ENCODE measurements at regions not wholly inside any gene's neighbourhood (a gene's known extent, or its start where the extent isn't known, plus 50 kb on each side); places are given as distances from the start of the nearest gene placed in this dataset.
A peak's percentile ranks its signal among the peaks of the same experiment; 100 is the strongest.

DNA sequence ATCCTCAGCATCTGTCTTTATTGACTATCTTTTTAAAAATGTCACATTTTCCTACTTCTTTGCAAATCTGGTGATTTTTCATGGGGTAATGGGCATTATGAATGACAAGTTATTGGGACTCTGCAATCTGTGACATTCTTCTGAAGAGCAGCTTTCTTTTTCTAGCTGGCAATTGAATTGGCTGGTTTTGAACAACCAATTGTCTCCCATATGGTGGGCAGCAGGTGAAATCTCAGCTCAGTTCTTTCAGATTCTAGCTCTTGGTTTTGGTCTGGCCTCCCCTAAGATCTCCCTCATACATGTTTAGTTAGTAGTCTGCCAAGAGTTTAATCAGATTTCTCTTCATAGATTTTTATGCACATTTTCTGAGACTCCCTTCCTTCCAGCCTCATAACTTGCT is 107.9 kb upstream of the EPB41L3 start:
- H3K36me3 Mint-ChIP-seq (ENCODE audit: low read depth): no peaks in the 10 kb centered on the region
- no peaks in the 10 kb centered on the region for H3K4me1 Mint-ChIP-seq
- ATAC-seq (no peak), DNase-seq (no peak)
- peaks cover 16% of the 10 kb centered on the region for H3K27me3 Mint-ChIP-seq
- H3K27ac Mint-ChIP-seq: no peak overlapping the region
- no peaks in the 10 kb centered on the region for H3K9me3 ChIP-seq (ENCODE audit: control insufficient read depth, low read length, poor library complexity, severe bottlenecking)
- no peak overlapping the region for H3K4me3 Mint-ChIP-seq

DNA sequence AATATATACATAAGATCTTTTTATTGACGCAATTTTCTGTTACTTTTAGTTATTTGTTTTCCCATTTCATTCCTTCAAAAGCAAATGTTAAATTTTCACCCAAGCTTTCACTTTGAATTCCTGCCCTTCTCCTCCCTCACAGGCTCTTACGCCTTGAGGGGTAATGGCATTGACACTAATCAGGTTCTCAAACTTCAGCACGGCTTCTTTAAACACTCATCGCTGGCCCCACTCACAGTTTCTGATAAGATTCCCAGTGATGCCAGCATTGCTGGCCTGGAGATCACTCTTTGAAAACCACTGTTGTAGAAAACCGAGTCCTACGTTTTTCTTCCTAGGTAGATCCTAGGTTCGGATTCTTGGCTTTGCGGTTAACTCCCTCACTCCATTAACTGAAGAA is 105.6 kb upstream of the EPB41L3 start:
- Mint-ChIP-seq H3K27ac (no peak overlapping the region), H3K27me3 (peaks cover 15% of the 10 kb centered on the region), H3K4me1 (no peaks in the 10 kb centered on the region), H3K4me3 (no peak overlapping the region), H3K36me3 (ENCODE audit: low read depth) (no peaks in the 10 kb centered on the region)
- ATAC-seq (no peak), DNase-seq (no peak)
- H3K9me3 ChIP-seq (ENCODE audit: control insufficient read depth, low read length, poor library complexity, severe bottlenecking): no peaks in the 10 kb centered on the region

DNA sequence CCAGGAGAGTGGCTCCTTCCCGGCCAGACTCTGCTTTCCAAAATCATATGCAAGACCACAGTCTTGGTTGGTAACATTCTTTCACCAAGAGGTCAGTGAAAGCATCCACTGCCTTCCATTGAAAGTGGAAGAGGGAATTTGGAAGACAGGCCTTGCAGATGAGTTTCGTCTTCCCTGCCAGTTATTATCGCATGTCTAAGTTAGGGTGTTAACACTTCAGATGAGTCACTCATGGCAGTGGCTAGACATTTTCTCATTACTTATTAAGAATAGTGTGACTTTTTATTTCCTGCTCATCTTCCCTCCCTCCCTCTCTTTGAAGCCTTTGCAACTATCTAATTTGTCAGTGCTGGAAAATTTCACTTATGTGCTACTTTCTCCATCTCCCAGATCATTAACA is 102.9 kb upstream of the EPB41L3 start:
- no peak for ATAC-seq
- no peaks in the 10 kb centered on the region for H3K4me1 Mint-ChIP-seq
- peaks cover 26% of the 10 kb centered on the region for H3K27me3 Mint-ChIP-seq
- H3K27ac Mint-ChIP-seq: no peak overlapping the region
- H3K4me3 Mint-ChIP-seq: no peak overlapping the region
- no peaks in the 10 kb centered on the region for H3K9me3 ChIP-seq (ENCODE audit: control insufficient read depth, low read length, poor library complexity, severe bottlenecking)
- no peaks in the 10 kb centered on the region for H3K36me3 Mint-ChIP-seq (ENCODE audit: low read depth)
- DNase-seq: no peak

DNA sequence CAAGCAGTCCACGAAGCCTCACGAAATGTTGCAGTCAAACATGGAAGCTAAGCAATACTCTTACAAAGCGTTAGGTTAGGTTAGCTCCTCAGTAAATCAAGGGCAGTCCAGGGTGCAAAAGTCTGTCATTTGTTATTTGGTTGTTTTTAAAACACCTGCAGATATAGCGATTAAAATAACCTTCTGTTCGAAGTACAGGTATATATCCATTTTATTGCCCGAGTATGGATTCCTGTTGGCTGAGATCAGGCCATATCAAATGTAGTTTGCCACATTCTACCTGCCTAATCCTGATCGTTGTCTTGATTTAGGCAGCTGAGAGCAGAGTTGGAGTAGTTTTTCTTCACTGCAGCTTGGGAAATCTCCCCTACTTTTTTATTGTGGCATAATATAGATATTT is 99.5 kb upstream of the EPB41L3 start:
- no peak for DNase-seq
- Mint-ChIP-seq H3K36me3 (ENCODE audit: low read depth) (no peaks in the 10 kb centered on the region), H3K4me1 (no peaks in the 10 kb centered on the region), H3K4me3 (no peak overlapping the region), H3K27me3 (peaks cover 35% of the 10 kb centered on the region), H3K27ac (no peak overlapping the region)
- ATAC-seq: no peak
- H3K9me3 ChIP-seq (ENCODE audit: control insufficient read depth, low read length, poor library complexity, severe bottlenecking): no peaks in the 10 kb centered on the region

DNA sequence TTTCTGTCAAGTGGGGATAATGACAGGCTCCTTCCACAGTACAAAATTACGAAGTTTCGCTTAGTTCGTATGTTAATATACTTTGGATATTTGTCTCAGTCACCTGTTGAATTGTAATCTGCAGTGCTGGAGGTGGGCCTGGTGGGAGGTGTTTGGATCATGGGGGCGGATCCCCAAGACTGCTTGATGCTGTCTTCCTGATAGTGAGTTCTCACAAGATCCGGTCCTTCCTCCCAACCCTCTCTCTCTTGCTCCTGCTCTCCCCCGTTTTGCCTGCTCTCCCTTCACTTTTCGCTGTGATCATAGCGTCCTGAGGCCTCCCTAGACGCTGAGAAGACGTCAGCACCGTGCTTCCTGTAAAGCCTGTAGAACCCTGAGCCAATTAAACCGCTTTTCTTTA is 97.1 kb upstream of the EPB41L3 start:
- no peak overlapping the region for H3K4me3 Mint-ChIP-seq
- H3K9me3 ChIP-seq (ENCODE audit: control insufficient read depth, low read length, poor library complexity, severe bottlenecking): no peaks in the 10 kb centered on the region
- ATAC-seq (no peak), DNase-seq (no peak)
- no peaks in the 10 kb centered on the region for H3K4me1 Mint-ChIP-seq
- H3K27ac Mint-ChIP-seq: no peak overlapping the region
- peaks cover 33% of the 10 kb centered on the region for H3K27me3 Mint-ChIP-seq
- H3K36me3 Mint-ChIP-seq (ENCODE audit: low read depth): no peaks in the 10 kb centered on the region

DNA sequence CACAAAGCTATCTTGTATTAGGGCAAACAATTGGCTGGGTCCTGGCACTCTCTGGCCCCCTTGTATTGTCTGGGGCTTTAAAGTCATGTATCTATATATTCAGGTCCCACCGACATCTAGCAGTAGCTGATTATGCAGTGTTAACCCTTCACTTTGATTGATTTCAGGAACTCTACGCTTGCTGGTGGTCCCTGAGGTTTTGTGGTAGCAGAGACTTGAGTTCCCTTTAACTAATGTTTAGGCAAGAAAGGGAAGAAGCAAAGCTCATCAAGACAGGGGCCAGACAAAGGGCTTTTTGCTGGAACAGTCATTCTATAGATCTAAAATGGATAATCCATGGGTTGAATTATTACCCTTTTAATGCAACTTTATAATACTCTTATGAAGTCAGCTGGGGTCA is 95.3 kb upstream of the EPB41L3 start:
- no peak for DNase-seq
- H3K36me3 Mint-ChIP-seq (ENCODE audit: low read depth): no peaks in the 10 kb centered on the region
- H3K27ac Mint-ChIP-seq: no peak overlapping the region
- H3K4me3 Mint-ChIP-seq: no peak overlapping the region
- H3K4me1 Mint-ChIP-seq: no peaks in the 10 kb centered on the region
- no peak for ATAC-seq
- H3K9me3 ChIP-seq (ENCODE audit: control insufficient read depth, low read length, poor library complexity, severe bottlenecking): no peaks in the 10 kb centered on the region
- peaks cover 26% of the 10 kb centered on the region for H3K27me3 Mint-ChIP-seq

DNA sequence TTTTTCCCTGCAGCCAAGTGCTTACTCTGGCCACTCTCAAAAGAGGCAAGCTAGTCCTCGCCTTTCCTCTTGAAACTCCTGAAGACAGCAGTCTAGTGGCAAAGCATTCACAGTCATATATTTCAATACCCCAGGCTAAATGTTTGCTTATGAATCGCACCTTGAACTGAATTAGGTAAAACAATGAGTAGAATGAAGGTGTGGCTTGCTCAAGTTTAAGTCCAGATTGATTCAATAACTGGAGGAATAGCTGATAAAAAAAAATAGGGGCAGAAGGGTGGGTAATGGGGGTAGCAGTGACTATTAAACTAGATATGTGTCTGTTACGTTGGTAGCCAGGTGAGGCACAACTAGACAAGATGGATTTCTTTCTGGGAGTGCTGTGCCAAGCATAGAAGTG is 88.2 kb upstream of the EPB41L3 start:
- DNase-seq (no peak), ATAC-seq (no peak)
- Mint-ChIP-seq H3K4me1 (no peaks in the 10 kb centered on the region), H3K27me3 (peaks cover 30% of the 10 kb centered on the region), H3K36me3 (ENCODE audit: low read depth) (peaks cover 3% of the 10 kb centered on the region), H3K4me3 (no peak overlapping the region), H3K27ac (no peak overlapping the region)
- H3K9me3 ChIP-seq (ENCODE audit: control insufficient read depth, low read length, poor library complexity, severe bottlenecking): no peaks in the 10 kb centered on the region

DNA sequence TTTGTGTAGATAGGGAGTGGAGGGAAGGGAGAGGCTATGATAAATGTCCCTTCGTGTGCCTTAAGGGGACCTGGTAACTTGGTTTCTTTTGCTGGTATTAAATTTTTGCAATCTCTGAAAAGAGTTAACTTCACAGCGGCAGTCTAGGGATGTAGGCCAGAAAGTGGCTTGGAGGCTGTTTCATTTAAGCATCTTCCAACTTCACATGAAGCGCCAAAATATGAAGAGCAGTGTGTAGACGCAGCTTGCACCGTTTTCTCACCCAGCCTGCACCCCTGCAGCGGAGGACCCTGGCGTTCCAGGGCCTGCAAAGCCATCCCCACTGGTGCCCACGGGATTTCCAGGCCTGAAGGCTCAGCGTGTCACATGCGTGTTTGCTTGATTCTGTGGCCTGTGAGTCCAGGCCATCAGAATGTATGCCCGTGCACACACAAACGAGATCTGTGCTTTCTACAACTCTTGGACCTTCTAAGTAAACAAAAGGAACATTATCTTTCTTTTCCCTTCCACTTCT is 87.2 kb upstream of the EPB41L3 start:
- peaks cover 3% of the 10 kb centered on the region for H3K36me3 Mint-ChIP-seq (ENCODE audit: low read depth)

DNA sequence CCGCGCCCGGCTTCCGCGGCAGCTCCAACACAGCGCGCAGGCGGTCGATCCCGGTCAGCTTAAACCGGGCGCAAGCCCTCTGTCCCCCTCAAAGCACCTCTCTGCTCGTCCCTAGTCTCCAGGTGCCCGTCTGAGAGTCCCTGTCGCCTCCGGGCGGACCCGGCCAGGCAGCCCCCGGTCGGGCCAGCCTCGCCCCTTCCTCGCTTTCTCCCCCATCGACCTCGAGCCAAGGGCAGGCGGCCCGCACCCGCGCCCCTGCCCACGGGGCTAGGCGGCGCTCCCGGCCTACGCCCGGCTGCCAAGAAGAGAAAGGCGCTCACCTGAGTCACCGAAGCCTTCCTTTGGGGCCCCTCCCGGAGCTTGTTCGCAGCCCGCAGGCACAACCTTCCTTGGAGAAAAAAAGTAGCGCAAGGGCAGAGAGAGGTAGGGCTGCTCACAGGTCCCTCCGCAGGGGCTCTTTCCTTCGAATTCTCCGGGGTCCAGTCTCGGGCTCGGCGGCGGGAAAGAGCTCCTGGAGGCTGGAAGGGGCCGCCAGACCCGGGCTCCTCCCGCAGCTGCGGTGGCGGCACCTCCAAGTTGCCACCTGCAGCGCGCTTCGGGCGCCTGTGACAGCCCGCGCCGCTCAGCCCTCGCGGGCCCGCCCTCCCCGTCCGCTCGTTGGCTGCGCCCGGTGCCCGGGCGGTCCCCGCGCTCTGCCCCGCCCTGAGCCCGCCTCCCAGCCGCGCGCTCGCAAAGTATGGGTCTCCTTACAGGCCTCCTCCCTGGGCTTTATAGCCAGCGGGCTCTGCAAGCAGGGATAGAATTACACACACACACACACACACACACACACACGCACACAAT is 86.5 kb upstream of the EPB41L3 start:
- Mint-ChIP-seq H3K36me3 (ENCODE audit: low read depth) (peaks cover 3% of the 10 kb centered on the region), H3K27ac (no peak overlapping the region), H3K4me3 (peak overlapping the region; percentile 76), H3K27me3 (peaks cover 30% of the 10 kb centered on the region), H3K4me1 (no peaks in the 10 kb centered on the region)
- DNase-seq (no peak), ATAC-seq (peak; percentile 81)
- H3K9me3 ChIP-seq (ENCODE audit: control insufficient read depth, low read length, poor library complexity, severe bottlenecking): no peaks in the 10 kb centered on the region

More for the DNA sequence above, 87.2 kb upstream of the EPB41L3 start:
- Mint-ChIP-seq H3K4me1 (no peaks in the 10 kb centered on the region), H3K4me3 (no peak overlapping the region), H3K27ac (no peak overlapping the region), H3K27me3 (peaks cover 30% of the 10 kb centered on the region)
- ATAC-seq (no peak), DNase-seq (no peak)
- H3K9me3 ChIP-seq (ENCODE audit: control insufficient read depth, low read length, poor library complexity, severe bottlenecking): no peaks in the 10 kb centered on the region

DNA sequence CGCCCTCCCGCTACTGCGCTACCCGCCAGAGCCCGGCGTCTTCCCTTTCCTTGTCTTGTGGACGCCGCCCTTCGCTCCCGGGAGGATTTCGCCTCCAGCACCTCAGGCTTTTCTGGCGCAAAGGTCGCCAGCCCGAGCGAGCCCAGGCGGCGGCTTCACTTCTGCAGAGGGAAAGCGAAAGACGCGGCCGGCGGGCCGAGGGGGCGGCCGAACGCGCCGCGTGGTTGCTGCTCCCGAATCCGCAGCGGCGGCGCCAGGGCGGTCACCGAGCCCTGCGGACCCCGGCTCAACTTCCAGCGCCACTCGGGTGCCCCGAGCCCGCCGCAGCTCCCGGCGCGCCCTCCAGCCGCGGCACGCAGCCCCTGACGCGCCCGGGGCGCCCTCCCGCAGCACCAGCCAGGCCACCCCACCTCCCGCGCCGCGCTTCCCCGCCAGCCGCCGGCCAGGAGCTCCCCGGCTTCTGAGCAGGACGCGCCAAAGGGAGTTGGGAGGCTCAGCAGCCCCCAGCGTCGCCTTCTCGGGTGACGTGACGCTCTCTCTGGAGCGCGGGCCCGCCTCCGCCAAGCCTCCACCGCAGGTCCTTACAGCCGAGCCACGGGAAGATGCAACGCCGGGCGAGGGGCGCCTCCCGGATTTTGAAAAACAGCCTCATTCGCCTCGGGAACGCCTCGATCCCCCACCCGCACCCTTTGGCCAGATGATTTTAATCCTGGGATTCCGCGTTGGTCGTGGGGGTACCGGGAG is 84.9 kb upstream of the EPB41L3 start:
- Mint-ChIP-seq H3K27me3 (peaks cover 30% of the 10 kb centered on the region), H3K36me3 (ENCODE audit: low read depth) (peaks cover 3% of the 10 kb centered on the region), H3K27ac (no peak overlapping the region), H3K4me1 (no peaks in the 10 kb centered on the region), H3K4me3 (peak overlapping the region; percentile 76)
- no peaks in the 10 kb centered on the region for H3K9me3 ChIP-seq (ENCODE audit: control insufficient read depth, low read length, poor library complexity, severe bottlenecking)
- no peak for ATAC-seq
- no peak for DNase-seq

DNA sequence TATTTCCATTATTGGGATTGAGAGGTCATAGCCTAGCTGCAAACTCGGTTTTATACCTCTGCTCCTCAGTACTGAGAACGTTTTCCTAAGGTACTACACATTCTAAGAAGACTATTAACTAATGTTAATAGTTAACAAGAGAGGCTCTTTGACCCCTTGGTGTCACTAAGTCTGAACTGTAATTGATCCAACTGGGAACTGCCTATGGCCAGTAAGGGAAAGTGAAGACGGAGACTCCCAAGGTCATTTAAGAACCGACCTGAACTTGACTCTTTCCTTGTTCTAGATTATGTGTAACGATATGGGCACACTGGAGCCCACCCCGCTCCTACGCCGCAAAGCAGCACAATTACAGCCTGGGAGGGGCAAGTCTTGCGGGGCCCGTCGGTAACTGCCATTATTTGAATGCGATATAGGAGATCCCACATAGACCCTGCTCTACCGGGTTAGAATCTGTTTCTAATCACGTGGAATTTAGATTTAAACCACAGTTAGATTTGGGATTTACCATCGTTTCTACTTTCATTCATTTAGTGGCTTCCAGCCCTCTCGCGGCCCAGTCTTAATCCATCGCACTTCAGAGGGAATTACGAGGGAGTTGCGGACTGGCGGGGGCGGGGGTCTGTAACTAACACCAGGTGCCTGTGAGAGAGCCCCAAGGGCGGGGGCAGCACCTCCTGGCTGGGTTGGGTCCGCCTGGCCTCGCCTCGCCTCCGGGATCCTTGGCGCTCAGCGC is 84.1 kb upstream of the EPB41L3 start:
- H3K36me3 Mint-ChIP-seq (ENCODE audit: low read depth): peaks cover 3% of the 10 kb centered on the region
- DNase-seq: no peak
- H3K9me3 ChIP-seq (ENCODE audit: control insufficient read depth, low read length, poor library complexity, severe bottlenecking): no peaks in the 10 kb centered on the region
- H3K4me3 Mint-ChIP-seq: peak overlapping the region; percentile 60
- ATAC-seq: no peak
- no peak overlapping the region for H3K27ac Mint-ChIP-seq
- peaks cover 25% of the 10 kb centered on the region for H3K27me3 Mint-ChIP-seq
- no peaks in the 10 kb centered on the region for H3K4me1 Mint-ChIP-seq

DNA sequence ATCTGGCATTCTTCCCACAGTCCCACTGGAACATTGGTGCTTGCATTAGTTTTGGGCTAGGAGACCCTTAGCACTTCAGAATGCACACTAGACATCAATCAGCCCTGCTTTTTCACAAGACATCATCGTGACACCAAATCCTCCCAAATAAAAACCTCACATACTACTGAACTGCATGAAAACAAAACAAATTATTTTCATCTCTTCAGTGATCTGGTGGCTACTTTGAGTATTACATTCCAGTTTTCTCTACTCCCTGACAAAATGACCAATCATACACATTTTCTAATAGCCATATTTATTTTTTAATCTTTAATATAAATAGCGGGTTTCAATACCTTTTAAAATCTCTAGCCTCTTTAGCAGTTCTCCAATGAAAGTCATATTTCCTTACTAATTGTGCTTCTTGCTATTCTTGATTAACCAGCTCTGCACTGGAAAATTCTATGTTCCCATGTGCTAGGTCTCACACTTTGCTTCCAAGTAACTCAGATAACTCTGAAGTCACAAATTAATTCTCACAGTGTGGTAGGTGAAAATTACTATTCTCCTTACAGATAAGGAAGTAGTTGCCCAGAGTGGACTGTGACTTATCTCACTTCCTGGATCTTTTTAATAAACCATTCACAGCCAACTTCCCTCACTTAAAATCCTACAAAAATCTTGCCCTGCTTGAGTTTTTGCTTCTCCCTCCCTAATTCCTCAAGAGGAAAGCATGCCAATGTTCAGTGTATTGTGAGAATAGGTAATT is 82.5 kb upstream of the EPB41L3 start:
- H3K27ac Mint-ChIP-seq: no peak overlapping the region
- H3K27me3 Mint-ChIP-seq: peaks cover 11% of the 10 kb centered on the region
- no peak overlapping the region for H3K4me3 Mint-ChIP-seq
- no peak for DNase-seq
- H3K4me1 Mint-ChIP-seq: no peaks in the 10 kb centered on the region
- no peaks in the 10 kb centered on the region for H3K9me3 ChIP-seq (ENCODE audit: control insufficient read depth, low read length, poor library complexity, severe bottlenecking)
- no peaks in the 10 kb centered on the region for H3K36me3 Mint-ChIP-seq (ENCODE audit: low read depth)
- ATAC-seq: no peak

DNA sequence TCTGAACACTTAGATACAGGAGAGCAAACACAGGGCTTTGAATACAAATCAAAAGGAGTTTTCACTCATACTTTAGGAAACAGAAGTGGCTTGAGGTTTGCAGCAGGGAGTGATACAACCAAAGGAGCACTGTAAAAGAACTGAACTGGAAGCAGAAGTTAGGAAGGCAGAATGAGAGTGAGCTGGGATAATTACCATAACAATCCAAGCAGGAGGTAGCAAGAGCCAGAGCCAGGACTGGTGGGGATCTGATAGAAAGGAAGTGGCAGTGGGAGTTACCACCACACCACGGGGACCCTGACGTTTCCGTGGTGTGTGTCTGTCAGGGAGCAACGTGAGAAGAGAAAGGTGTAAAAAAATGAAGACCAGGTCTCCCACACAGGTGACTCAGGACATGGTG is 81.3 kb upstream of the EPB41L3 start:
- Mint-ChIP-seq H3K4me3 (no peak overlapping the region), H3K27ac (no peak overlapping the region), H3K27me3 (peaks cover 6% of the 10 kb centered on the region), H3K4me1 (no peaks in the 10 kb centered on the region), H3K36me3 (ENCODE audit: low read depth) (no peaks in the 10 kb centered on the region)
- no peaks in the 10 kb centered on the region for H3K9me3 ChIP-seq (ENCODE audit: control insufficient read depth, low read length, poor library complexity, severe bottlenecking)
- DNase-seq: no peak
- no peak for ATAC-seq

Measured in T-helper 17 cell (primary cell).